ENCODE measurements at regions not wholly inside any gene's neighbourhood (a gene's known extent, or its start where the extent isn't known, plus 50 kb on each side); places are given as distances from the start of the nearest gene placed in this dataset.
"Not testable (repeated sequence)": the region's sequence is repeated elsewhere in the genome, so short reads cannot be mapped to it uniquely, and the experiment has no call there.

DNA sequence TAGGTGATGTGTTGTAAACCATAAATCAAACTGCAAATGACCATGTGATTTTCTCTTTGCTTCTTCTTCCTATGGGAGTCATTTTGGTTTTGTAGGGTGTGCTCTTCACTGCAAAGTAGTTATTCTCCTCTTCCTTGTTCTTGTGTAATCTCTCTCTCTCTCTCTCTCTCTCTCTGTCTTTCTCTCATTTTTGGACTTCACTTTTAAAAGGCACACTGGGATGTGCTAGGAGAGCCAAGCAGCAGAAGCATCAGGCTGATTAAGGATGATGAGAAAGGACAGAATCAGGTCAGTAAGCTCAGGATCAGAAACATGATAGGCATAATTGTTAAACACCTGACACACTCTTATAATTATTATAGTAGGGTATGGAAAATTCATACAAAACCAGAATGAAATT is 505.3 kb upstream of the ZNF608 start:
- no peak for DNase-seq (ENCODE audit: low spot score)

DNA sequence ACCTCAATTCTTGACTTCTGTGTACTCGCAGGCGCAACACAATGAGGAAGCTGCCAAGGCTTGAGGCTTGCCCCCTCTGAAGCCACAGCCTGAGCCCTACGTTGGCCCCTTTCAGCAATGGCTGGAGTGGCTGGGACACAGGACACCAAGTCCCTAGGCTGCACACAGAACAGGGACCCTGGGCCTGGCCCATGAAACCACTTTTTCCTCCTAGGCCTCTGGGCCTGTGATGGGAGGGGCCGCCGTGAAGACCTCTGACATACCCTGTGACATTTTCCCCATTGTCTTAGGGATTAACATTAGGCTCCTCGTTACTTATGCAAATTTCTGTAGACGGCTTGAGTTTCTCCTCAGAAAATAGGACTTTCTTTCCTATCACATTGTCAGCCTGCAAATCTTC is 507.2 kb upstream of the ZNF608 start:
- not testable (repeated sequence) for DNase-seq (ENCODE audit: low spot score)

DNA sequence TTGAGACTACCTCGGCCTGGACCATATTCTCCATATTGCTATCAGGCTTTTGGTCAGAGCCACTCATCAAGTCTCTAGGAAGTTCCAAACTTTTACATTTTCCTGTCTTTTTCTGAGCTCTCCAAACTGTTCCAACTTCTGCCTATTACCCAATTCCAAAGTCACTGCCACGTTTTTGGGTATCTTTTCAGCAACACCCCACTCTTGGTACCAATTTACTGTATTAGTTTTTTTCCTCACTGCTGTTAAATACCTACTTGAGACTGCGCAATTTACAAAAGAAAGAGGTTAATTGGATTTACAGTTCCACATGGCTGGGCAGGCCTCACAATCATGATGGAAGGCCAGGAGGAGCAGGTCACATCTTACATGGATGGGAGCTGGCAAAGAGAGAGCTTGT is 507.8 kb upstream of the ZNF608 start:
- DNase-seq (ENCODE audit: low spot score) = no peak

DNA sequence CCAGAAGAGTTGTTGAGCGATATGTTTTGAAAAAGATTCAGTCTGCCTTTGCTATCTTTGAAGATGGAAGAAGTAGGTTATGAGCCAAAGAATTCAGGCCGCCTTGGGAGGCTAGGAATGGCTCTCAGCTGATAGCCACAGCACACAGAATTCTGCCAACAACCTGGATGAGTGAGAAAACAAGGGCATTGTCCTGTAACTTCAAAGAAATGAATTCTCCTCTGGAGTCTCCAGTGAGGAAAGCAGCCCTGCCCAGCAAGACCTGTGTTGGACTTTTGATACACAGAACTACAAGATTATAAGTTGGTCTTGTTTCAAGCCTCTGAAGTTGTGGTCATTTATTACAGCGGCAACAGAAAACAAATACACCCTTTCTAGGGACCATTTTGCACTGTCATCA is 509.9 kb upstream of the ZNF608 start:
- no peak for DNase-seq (ENCODE audit: low spot score)

DNA sequence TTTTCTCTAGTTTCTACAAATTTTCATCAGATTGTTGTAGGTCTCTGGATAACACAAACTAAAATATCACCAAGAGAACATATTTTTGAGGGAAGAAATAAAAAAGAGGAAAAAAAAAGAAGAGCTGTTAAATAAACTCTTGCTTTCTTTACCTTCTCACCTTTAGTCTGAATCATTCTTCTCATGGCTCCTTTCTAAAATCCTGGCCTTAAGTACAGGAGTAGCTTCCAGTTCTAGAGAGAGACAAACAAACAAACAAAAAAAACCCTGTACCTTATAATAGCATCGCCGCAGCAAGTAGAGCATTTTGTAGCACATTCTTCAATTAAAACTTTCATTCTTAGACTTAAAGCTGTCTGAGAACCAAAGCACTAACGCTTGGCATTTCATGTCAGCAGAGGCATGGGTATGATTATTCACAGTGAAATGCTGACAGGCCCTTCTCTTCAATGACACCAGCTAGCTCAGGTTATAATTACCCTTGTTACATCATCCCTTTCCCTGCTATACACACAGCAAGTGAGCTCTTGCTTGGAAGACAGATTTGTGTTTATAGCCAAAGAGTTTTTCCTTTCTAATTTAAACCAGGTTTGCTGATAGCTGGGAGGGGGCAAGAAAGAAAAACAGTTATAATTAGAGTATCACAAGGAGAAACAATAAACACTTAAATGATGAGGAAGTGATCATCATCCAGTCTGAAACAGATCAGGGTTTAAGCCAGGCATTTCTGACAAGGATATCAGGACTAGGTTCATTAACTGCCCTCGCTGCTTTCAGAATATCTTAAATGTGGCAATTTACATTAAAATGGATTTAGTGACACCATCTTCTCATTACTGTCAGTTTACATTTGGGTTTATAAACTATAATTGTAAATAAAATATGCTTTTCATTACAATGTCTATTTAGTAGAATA is 510.9 kb upstream of the ZNF608 start:
- peak; percentile 25 for DNase-seq (ENCODE audit: low spot score)

DNA sequence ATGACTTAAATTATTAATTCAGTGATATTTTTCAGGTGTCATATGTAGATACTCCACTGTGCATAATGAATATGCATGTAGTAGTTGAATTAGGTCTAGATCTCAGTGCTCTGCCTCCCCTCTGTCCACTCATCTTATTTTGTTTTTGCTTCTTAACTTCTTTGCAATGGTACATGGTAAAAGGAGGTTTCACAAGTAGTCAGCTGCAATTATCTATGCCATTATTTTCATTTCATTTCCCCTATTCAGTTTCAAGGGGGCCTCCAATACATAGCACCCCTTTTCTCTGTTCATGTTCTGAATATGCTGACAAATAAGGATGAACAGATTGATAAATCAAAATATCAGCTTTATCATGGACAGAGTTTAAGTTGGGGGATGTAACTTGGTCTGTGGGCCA is 511.6 kb upstream of the ZNF608 start:
- no peak for DNase-seq (ENCODE audit: low spot score)

DNA sequence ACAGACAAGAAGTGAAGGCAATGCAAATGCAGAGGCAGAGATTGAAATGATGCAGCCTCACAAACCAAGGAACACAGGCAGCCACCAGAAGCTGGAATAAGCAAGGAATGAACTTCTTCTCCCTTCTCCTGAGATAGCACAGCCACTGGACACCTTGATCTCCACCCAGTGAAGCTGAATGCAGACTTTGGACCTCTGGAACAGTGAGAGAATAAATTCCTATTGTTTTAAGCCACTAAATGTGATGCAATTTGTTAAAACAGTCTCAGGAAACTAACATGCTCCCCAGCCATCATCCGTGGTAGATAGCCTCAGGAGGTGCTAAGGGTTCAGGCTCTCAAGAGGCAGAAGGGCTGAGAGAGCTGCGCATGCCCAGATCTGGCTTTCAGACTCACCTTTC is 512.2 kb upstream of the ZNF608 start:
- no peak for DNase-seq (ENCODE audit: low spot score)

DNA sequence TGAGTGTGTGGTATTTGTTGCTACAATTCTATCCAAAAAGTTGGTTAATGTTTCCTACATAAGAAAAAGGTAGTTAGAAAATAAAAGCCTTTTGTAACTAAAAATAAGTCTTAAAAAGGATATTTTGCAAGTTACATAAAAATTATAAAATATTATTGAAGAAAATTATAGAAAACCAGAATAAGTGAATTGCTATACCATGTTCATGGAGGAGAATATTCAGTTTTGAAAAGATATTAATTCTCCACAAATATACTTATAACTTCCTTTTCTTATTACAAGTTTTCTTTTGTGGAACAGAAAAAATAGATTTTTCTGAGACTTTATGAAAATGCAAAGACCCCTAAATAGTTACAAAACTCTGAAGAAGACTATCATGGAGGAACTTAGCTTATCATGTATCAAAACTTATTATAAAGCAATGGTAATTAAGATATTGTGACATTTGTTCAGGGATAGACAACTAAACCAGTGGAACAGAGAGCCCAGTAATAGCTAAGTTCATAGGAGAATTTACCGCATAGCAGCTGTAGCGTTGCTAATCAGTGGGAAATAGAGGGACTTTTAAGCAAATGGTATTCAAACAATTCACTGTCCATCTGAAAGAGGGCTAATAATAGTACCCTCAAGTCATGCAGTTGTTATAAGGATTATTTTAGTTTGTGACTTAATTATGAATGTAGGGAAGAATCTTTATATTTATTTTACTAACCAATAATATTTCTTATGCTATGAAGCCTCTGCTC is 515.2 kb upstream of the ZNF608 start:
- DNase-seq (ENCODE audit: low spot score) = no peak

DNA sequence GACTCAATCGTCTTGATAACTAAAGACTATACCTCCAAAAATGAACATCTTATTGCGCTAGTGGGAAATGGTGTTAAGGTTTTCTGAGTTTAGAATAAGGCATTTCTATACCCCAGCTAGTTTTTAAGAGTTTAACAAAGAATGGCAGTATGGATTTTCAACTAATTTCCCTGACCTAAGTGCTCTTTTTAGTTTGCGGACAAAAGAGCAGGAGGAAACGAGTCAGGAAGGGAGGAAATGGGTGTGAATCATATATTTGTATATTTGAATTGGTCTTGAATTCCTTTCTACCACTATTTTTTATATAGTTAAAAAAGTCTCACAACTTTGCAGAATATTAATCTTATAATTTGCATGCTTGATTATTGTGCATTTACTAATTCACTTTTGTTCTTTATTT is 516.3 kb upstream of the ZNF608 start:
- DNase-seq (ENCODE audit: low spot score) = no peak

DNA sequence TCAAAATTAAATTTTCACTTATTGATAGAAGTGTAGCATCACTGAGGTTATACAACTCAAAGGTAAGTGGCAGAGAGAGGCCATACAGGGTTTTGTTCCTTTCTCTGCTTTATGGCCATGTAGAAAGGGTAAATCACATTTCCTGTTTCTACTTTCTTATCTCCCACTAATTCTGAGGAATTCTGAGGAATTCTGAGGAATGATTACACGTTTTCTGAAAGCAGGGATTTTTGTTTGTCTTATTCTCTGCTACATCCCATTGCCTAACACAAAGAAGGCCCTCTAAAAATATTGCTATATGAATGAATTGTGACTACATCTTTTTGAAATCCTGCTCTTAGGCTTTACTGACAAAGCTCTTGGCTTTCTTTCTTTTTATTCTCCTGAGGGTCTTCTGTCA is 516.9 kb upstream of the ZNF608 start:
- no peak for DNase-seq (ENCODE audit: low spot score)

DNA sequence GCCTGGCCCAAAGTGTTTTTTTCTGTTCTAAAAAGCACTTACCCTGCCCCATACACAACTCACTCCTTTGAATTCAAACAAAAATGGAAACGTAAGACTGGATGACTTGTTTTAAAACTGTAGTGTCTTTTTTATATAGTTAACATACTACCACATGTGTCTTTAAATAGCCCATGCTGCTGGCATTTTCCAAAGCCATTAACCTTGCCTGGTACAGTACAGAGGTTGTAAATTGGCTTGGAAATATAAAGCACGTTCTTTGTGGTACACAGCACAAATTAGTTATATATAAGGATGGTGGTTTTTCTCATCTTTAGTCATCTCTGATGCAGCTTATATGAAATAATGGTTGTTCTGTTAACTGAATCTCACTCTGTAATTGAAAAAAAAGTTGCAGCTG is 519.7 kb upstream of the ZNF608 start:
- no peak for DNase-seq (ENCODE audit: low spot score)

DNA sequence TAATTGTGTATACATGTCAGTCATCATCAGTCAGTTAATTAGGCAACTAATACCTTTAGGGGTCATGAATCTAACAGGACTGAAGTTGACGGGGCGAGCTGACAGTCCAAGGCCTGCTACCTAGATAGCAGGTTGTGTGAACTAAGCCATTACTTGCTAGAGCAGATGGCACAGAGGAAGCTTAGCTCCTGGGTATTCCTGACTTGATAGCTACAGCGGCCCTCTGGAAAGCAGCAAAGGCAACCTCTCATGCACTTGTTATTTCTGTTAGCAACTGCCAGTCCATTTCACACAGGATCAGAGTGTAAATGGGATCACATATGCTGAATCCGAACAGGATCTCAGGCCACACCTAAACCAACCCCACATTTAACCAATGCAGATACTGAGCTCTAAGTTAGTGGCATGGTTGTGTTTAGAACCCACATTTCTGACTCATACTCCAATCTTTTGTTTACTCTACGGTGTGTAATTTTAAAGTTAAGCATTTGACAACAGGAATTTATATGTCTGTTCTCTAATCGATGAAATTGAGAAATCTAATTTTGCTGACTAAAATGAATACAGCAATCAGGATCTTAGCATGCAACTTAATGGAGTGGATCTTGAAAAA is 521.3 kb upstream of the ZNF608 start:
- DNase-seq (ENCODE audit: low spot score) = no peak

DNA sequence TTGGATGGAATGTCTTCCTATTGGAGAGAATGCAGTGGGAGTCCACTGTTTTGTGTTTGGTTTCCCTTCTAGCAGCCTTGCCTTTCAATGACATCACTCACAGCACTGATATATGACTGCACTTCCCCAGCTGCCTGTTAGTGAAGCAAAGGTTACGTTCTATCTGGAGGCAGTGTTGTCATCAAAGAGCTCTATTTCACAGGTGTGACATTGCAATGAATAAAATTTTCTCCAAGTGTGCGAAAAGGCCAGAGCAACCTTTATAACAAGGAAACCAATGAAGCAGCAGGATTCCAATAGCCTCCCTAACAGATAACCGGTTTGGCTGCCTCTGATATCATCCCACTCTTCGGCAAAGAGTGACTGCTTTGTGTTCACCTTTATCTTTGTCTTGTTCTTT is 523.5 kb upstream of the ZNF608 start:
- DNase-seq (ENCODE audit: low spot score) = no peak

DNA sequence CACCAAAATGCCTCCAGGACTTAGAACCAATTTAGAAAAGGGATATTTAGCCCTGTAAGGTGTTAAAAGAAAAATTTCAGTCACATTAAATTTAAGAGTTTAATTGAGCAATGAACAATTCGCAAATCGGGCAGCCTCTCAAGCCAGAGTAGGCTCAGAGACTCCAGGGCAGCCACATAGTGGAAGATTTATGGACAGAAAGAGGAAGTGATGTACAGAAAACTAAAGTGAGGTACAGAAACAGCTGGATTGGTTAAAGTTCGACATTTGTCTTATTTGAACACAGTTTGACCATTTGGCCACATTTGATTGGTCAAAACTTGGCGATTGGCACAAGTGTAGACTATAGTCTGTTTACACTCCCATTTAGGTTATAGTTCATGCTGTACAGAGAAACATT is 525.9 kb upstream of the ZNF608 start:
- DNase-seq (ENCODE audit: low spot score) = no peak

DNA sequence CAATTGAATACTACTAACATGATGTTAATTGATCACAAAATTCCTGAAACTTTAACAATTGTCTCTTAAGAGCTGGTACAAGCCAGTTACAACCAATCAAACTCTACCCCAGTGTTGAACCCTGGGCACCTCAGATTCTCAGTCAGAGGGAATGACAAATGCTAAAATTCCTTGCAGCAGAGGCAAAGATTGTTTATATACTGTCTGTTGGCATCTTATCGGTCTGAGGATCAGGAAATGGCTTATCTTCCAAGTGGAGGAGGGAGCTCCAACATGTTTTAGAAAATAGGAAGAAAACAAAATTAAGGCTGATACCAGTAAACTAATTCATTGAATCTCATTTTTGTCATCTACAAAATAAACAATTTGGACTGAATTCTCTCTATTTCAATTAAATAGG is 527.8 kb upstream of the ZNF608 start:
- peak; percentile 49 for DNase-seq (ENCODE audit: low spot score)

DNA sequence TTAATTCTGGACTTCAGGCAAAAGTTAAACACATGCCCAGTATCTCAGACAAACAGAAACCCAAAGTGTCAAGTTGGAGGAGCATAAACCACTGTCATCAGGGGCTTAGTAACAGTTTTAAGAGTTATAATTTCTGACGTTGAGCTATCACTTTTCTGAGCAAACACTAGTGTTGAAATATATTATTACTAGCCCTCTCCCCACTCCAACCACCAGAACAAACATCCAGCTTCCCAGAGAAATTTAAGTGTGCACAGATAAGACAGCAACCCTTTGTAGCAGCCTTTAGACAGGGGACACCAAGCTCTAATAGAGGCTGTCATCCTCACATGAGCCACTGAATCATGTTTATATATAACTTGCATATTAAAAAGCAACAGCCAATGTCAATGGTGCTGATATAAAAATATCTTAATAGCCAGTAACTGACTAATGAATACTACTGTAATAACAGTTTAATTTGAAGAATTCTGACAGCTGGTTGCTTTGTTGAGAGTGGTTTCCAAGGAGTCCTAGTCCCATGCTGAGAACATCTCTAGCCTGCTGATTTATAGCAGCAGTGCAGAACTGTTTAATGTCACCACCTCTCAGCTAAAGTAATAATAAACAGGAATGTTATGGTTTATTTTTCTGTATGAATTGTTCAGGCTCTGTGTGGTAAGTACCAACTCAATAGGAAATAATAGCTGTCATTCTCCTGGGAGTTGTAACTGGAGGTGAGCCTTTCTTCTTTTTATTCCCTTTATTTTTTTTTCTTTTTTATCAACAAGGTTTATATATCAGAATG is 528.7 kb upstream of the ZNF608 start:
- DNase-seq (ENCODE audit: low spot score) = peak; percentile 14

DNA sequence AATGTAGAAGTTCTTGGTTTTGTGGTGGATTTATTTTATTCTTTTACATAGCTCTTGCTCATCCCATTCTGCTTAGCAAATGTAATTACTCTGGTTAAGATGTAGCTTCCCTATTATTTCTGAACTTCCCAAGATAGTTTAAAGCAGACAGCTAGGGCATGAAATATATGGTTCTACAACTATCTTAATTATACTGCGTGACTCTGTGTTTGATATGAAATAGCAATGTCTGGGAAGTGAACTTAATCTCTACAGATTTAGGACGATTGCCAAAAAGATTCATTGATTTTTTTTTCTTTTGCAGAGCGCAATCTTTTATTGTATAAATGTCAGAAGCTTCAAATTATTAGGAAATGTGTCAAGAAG is 529.3 kb upstream of the ZNF608 start:
- no peak for DNase-seq (ENCODE audit: low spot score)

DNA sequence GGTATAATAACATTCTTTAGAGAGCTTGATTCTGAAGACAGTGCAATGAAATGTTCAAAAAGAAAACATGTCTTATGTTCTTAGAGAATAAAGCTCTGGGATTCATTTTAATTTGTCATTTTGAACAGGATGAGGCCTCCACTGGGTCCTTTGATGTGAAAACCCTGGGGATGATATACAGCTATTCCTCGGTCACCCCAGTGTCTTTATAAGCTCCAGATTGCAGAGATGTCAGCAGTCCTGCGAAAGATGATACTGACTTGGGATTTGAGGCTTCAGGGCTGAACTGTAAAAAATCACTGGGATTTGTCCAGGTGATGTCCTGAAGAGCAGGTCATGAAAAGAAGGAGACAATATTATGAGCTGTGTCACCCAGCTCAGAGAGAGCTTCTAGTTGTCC is 529.7 kb upstream of the ZNF608 start:
- no peak for DNase-seq (ENCODE audit: low spot score)

DNA sequence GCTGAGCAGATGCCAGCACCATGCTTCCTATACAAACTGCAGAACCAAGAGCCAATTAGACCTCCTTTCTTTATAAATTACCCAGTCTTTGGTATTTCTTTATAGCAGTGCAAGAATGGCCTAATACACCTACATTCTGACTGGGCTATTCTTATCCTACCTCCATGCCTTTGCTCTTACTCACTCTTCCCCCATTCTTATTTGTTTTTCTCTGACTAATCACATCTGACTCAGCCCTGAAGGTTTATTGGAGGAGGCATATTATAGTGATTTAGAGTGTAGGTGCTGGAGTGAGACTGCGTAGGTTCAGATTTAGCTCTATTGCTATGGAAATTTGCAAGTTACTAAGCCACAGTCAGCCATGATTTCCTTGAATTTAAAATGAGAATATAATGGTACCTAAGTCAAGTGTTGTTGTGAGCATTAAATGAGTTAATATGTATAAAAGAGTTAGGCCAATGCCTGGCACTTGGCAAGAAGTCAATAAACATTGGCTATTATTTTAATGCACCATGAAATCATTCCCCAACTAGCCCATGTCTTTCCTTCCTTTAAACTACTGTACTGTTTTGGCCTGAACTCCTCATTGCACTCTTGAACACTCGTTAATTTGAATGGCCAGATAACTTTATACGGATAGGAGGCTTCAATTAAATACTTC is 531.2 kb upstream of the ZNF608 start:
- peak; percentile 96 for DNase-seq (ENCODE audit: low spot score)

DNA sequence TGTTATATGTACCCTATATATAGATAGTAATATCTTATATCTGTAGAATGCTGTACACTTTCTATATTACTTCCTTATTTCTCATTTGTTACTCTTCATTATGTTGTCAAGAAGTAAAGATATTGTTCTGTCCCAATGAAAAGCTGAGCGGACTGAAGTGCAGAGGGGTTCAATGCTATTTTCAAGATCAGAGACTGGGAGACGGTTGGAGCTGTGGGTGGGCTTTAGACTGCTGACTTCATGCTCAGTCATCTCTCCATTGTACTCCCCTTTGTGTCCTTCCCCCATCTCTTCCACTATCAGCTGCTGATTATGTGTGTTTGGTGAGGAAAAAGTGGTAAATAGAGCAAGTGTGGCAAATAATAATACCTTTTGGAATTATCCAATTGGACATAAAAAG is 532.3 kb upstream of the ZNF608 start:
- DNase-seq (ENCODE audit: low spot score) = no peak

DNA sequence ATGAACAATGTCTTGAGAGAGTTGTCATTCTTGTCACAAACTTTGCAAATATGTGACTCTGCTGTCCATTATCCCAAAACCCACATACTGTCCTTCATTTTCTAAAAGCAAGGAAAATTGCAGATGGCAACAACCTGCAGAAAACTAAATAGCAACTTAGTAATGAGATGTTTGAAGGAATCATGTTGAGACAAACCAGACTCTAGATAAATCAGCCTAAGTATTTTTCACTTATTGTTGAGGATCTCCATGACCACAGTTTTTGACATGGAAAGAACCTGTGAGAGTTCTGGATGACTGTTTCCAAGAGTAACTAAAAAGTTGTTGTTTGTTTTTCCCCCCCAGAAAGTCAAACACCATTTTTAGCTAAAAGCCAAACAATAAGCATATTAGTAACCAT is 535.2 kb upstream of the ZNF608 start:
- no peak for DNase-seq (ENCODE audit: low spot score)

DNA sequence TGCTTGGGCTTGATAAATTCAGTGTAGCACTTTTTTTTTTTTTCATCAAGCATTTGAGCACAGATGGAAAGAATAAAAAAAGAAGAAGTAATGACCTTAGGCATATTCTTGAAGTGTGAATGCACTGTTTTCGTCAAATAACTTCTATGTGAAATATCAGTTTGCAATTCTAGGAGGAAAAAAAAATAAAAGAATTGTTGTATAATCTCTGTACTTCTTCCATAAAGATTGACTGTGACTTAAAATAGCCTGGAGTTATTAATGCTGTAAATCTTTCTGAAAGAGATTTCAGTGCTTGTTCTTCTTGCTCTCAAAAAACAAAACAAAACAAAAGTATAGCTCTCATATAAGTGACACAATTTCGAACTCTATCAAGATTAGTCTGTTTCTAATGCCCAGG is 536.9 kb upstream of the ZNF608 start:
- DNase-seq (ENCODE audit: low spot score) = no peak
